Cardiac muscle cell (in vitro differentiated cells and primary cell): ENCODE measurements at regions not wholly inside any gene's neighbourhood (a gene's known extent, or its start where the extent isn't known, plus 50 kb on each side); places are given as distances from the start of the nearest gene placed in this dataset.

Experiments
- DNase-seq, 2 donors: peaks; one replicate each; pipeline versions ENCODE4 v3.0.0 to v3.0.0-alpha.2; 2010 to 2017; ENCODE audit warnings: low read depth in 1 of 2, low spot score in 1 of 2
- H3K27ac ChIP-seq: fragments of 200-600 bp; sonication (generic); 2 replicates; pipeline ENCODE4 v1.5.1; 2016
- H3K27me3 ChIP-seq: fragments of 200-600 bp; sonication (generic); 2 replicates; pipeline ENCODE4 v1.6.0; 2016; ENCODE audit warnings: control low read depth
- H3K36me3 ChIP-seq: fragments of 200-600 bp; sonication (generic); 2 replicates; pipeline ENCODE4 v1.5.1; 2016; ENCODE audit warnings: control low read depth
- H3K4me1 ChIP-seq: fragments of 200-600 bp; sonication (generic); 2 replicates; pipeline ENCODE4 v1.8.1; 2017; ENCODE audit warnings: low read depth, mild to moderate bottlenecking, mixed run types
- H3K4me3 ChIP-seq: fragments of 200-600 bp; sonication (generic); 2 replicates; pipeline ENCODE4 v1.5.1; 2016; ENCODE audit warnings: mild to moderate bottlenecking
- H3K9me3 ChIP-seq: fragments of 200-600 bp; sonication (generic); 2 replicates; pipeline ENCODE4 v1.5.1; 2017; ENCODE audit warnings: low read depth, mild to moderate bottlenecking, control low read depth
- CTCF ChIP-seq: IDR thresholded peaks from 2 replicates; pipeline ENCODE4 v1.5.1; 2012; ENCODE audit warnings: low read depth, mild to moderate bottlenecking, low read length

- Histone ChIP-seq H3K9me3 (no peaks in the 10 kb centered on the region), H3K4me1 (no peaks in the 10 kb centered on the region), H3K36me3 (no peaks in the 10 kb centered on the region), H3K27ac (no peak overlapping the region), H3K27me3 (no peaks in the 10 kb centered on the region), H3K4me3 (no peak overlapping the region)
- no peak for DNase-seq
- no peak for TF ChIP-seq CTCF
Observed at GRCh38 chr3:180789774-180790173, 110.5 kb upstream of the CCDC39 start.

GRCh38 chr3:180798197-180798596, 114.3 kb upstream of the FXR1 start:
- DNase-seq, result no peak
- TF ChIP-seq CTCF, result no peak
- Histone ChIP-seq H3K4me1 (no peaks in the 10 kb centered on the region), H3K27ac (no peak overlapping the region), H3K36me3 (no peaks in the 10 kb centered on the region), H3K4me3 (no peak overlapping the region), H3K9me3 (no peaks in the 10 kb centered on the region), H3K27me3 (no peaks in the 10 kb centered on the region)

GRCh38 chr3:180802837-180803236, 109.6 kb upstream of the FXR1 start:
- Histone ChIP-seq H3K4me1 (no peaks in the 10 kb centered on the region), H3K36me3 (no peaks in the 10 kb centered on the region), H3K27ac (no peak overlapping the region), H3K4me3 (no peak overlapping the region), H3K9me3 (no peaks in the 10 kb centered on the region), H3K27me3 (no peaks in the 10 kb centered on the region)
- peak; percentile 54 for TF ChIP-seq CTCF
- DNase-seq, result peak; percentile 33 to 37

GRCh38 chr3:180804916-180805315, 107.6 kb upstream of the FXR1 start:
- Histone ChIP-seq H3K9me3 (no peaks in the 10 kb centered on the region), H3K4me1 (no peaks in the 10 kb centered on the region), H3K27ac (peak overlapping the region; percentile 68), H3K36me3 (no peaks in the 10 kb centered on the region), H3K4me3 (no peak overlapping the region), H3K27me3 (no peaks in the 10 kb centered on the region)
- peak; percentile 48 for TF ChIP-seq CTCF
- peak; percentile 60 to 83 for DNase-seq

- Histone ChIP-seq H3K27ac (no peak overlapping the region), H3K9me3 (no peaks in the 10 kb centered on the region), H3K36me3 (no peaks in the 10 kb centered on the region), H3K4me3 (no peak overlapping the region), H3K4me1 (no peaks in the 10 kb centered on the region), H3K27me3 (no peaks in the 10 kb centered on the region)
- no peak for DNase-seq
- no peak for TF ChIP-seq CTCF
Observed at GRCh38 chr3:180808823-180809575, 103.5 kb upstream of the FXR1 start.
